Activated naive CD8-positive, alpha-beta T cell treated with anti-CD3 and anti-CD28 coated beads, Interleukin-2, amount 50 U/mL, for 24 hours (primary cell): ENCODE measurements at regions not wholly inside any gene's neighbourhood (a gene's known extent, or its start where the extent isn't known, plus 50 kb on each side); places are given as distances from the start of the nearest gene placed in this dataset.
"Not testable (repeated sequence)": the region's sequence is repeated elsewhere in the genome, so short reads cannot be mapped to it uniquely, and the experiment has no call there.

Experiments
- ATAC-seq: fragments of 150-1000 bp; cut with Tn5 transposase; one replicate; pipeline ENCODE4 v1.10.0; 2021
- DNase-seq: peaks from one replicate; pipeline ENCODE4 v3.0.0; 2021
- H3K27ac Mint-ChIP-seq: one replicate; pipeline ENCODE4 v1.8.0; 2021; ENCODE audit warnings: mild to moderate bottlenecking, mixed read lengths
- H3K27me3 Mint-ChIP-seq: one replicate; pipeline ENCODE4 v1.8.0; 2021; ENCODE audit warnings: mixed read lengths
- H3K36me3 Mint-ChIP-seq: one replicate; pipeline ENCODE4 v1.8.0; 2021; ENCODE audit warnings: low read depth, mixed read lengths
- H3K4me1 Mint-ChIP-seq: one replicate; pipeline ENCODE4 v1.8.0; 2021; ENCODE audit warnings: mixed read lengths
- H3K4me3 Mint-ChIP-seq: one replicate; pipeline ENCODE4 v1.8.0; 2021; ENCODE audit warnings: mild to moderate bottlenecking, moderate library complexity, mixed read lengths
- H3K9me3 Mint-ChIP-seq: one replicate; pipeline ENCODE4 v1.8.0; 2021; ENCODE audit warnings: mixed read lengths

GRCh38 chr22:48070083-48070482, 1307.6 kb downstream of the TBC1D22A start:
- H3K9me3 Mint-ChIP-seq, result no peaks in the 10 kb centered on the region
- H3K4me1 Mint-ChIP-seq, result no peaks in the 10 kb centered on the region
- DNase-seq (no peak), ATAC-seq (no peak)
- peaks cover 14% of the 10 kb centered on the region for H3K27me3 Mint-ChIP-seq
- H3K36me3 Mint-ChIP-seq, result no peaks in the 10 kb centered on the region
- H3K4me3 Mint-ChIP-seq, result no peak overlapping the region
- no peak overlapping the region for H3K27ac Mint-ChIP-seq

GRCh38 chr22:48069256-48069655, 1306.8 kb downstream of the TBC1D22A start:
- Mint-ChIP-seq H3K9me3 (no peaks in the 10 kb centered on the region), H3K27ac (no peak overlapping the region), H3K4me1 (no peaks in the 10 kb centered on the region), H3K36me3 (no peaks in the 10 kb centered on the region), H3K4me3 (no peak overlapping the region), H3K27me3 (peaks cover 9% of the 10 kb centered on the region)
- no peak for ATAC-seq
- no peak for DNase-seq

- no peak for DNase-seq
- Mint-ChIP-seq H3K4me3 (no peak overlapping the region), H3K27ac (no peak overlapping the region), H3K9me3 (no peaks in the 10 kb centered on the region), H3K4me1 (no peaks in the 10 kb centered on the region), H3K27me3 (peaks cover 3% of the 10 kb centered on the region), H3K36me3 (no peaks in the 10 kb centered on the region)
- no peak for ATAC-seq
These were observed 1306.0 kb downstream of the TBC1D22A start for GRCh38 chr22:48068323-48068885.

- Mint-ChIP-seq H3K36me3 (no peaks in the 10 kb centered on the region), H3K4me1 (no peaks in the 10 kb centered on the region), H3K27me3 (no peaks in the 10 kb centered on the region), H3K9me3 (no peaks in the 10 kb centered on the region), H3K27ac (no peak overlapping the region), H3K4me3 (no peak overlapping the region)
- DNase-seq, result no peak
- ATAC-seq, result no peak
These were observed 1303.4 kb downstream of the TBC1D22A start for GRCh38 chr22:48065892-48066291.

GRCh38 chr22:48061726-48062125, 1299.3 kb downstream of the TBC1D22A start:
- peaks cover 15% of the 10 kb centered on the region for H3K27me3 Mint-ChIP-seq
- ATAC-seq (no peak), DNase-seq (no peak)
- H3K27ac Mint-ChIP-seq, result no peak overlapping the region
- no peak overlapping the region for H3K4me3 Mint-ChIP-seq
- H3K9me3 Mint-ChIP-seq, result no peaks in the 10 kb centered on the region
- H3K36me3 Mint-ChIP-seq, result no peaks in the 10 kb centered on the region
- no peaks in the 10 kb centered on the region for H3K4me1 Mint-ChIP-seq

GRCh38 chr22:48060266-48060665, 1297.8 kb downstream of the TBC1D22A start:
- no peak overlapping the region for H3K4me3 Mint-ChIP-seq
- peaks cover 18% of the 10 kb centered on the region for H3K27me3 Mint-ChIP-seq
- ATAC-seq, result no peak
- no peak overlapping the region for H3K27ac Mint-ChIP-seq
- no peaks in the 10 kb centered on the region for H3K9me3 Mint-ChIP-seq
- DNase-seq, result no peak
- H3K36me3 Mint-ChIP-seq, result no peaks in the 10 kb centered on the region
- no peaks in the 10 kb centered on the region for H3K4me1 Mint-ChIP-seq

GRCh38 chr22:48059521-48059920, 1297.1 kb downstream of the TBC1D22A start:
- H3K27me3 Mint-ChIP-seq, result peaks cover 18% of the 10 kb centered on the region
- H3K4me1 Mint-ChIP-seq, H3K36me3 Mint-ChIP-seq, H3K4me3 Mint-ChIP-seq, DNase-seq, H3K27ac Mint-ChIP-seq, H3K9me3 Mint-ChIP-seq, ATAC-seq: not testable (repeated sequence)

- no peaks in the 10 kb centered on the region for H3K36me3 Mint-ChIP-seq
- DNase-seq, result no peak
- no peaks in the 10 kb centered on the region for H3K9me3 Mint-ChIP-seq
- H3K4me1 Mint-ChIP-seq, result no peaks in the 10 kb centered on the region
- H3K27me3 Mint-ChIP-seq, result peaks cover 21% of the 10 kb centered on the region
- no peak overlapping the region for H3K4me3 Mint-ChIP-seq
- ATAC-seq, result no peak
- no peak overlapping the region for H3K27ac Mint-ChIP-seq
These were observed 1294.8 kb downstream of the TBC1D22A start for GRCh38 chr22:48057116-48057835.

- H3K9me3 Mint-ChIP-seq, result no peaks in the 10 kb centered on the region
- no peak overlapping the region for H3K27ac Mint-ChIP-seq
- H3K36me3 Mint-ChIP-seq, result no peaks in the 10 kb centered on the region
- DNase-seq, result no peak
- H3K4me3 Mint-ChIP-seq, result no peak overlapping the region
- no peak for ATAC-seq
- H3K27me3 Mint-ChIP-seq, result peaks cover 21% of the 10 kb centered on the region
- no peaks in the 10 kb centered on the region for H3K4me1 Mint-ChIP-seq
These were observed 1293.4 kb downstream of the TBC1D22A start for GRCh38 chr22:48055827-48056226.

- ATAC-seq, result no peak
- H3K4me1 Mint-ChIP-seq, result no peaks in the 10 kb centered on the region
These were observed 1292.7 kb downstream of the TBC1D22A start for GRCh38 chr22:48055185-48055584.

GRCh38 chr22:48054596-48054995, 1292.1 kb downstream of the TBC1D22A start:
- no peak for DNase-seq
- Mint-ChIP-seq H3K27ac (no peak overlapping the region), H3K4me1 (no peaks in the 10 kb centered on the region), H3K4me3 (no peak overlapping the region), H3K27me3 (peaks cover 21% of the 10 kb centered on the region), H3K9me3 (no peaks in the 10 kb centered on the region), H3K36me3 (no peaks in the 10 kb centered on the region)
- ATAC-seq, result no peak

More at GRCh38 chr22:48055185-48055584, 1292.7 kb downstream of the TBC1D22A start:
- DNase-seq, result no peak
- no peak overlapping the region for H3K4me3 Mint-ChIP-seq
- H3K36me3 Mint-ChIP-seq, result no peaks in the 10 kb centered on the region
- peaks cover 21% of the 10 kb centered on the region for H3K27me3 Mint-ChIP-seq
- no peaks in the 10 kb centered on the region for H3K9me3 Mint-ChIP-seq
- H3K27ac Mint-ChIP-seq, result no peak overlapping the region

- Mint-ChIP-seq H3K27me3 (peaks cover 19% of the 10 kb centered on the region), H3K4me3 (no peak overlapping the region), H3K27ac (no peak overlapping the region), H3K4me1 (no peaks in the 10 kb centered on the region), H3K36me3 (no peaks in the 10 kb centered on the region), H3K9me3 (no peaks in the 10 kb centered on the region)
- ATAC-seq, result no peak
- no peak for DNase-seq
These were observed 1291.5 kb downstream of the TBC1D22A start for GRCh38 chr22:48053973-48054372.

- Mint-ChIP-seq H3K9me3 (no peaks in the 10 kb centered on the region), H3K36me3 (no peaks in the 10 kb centered on the region), H3K4me1 (no peaks in the 10 kb centered on the region), H3K27ac (no peak overlapping the region), H3K4me3 (no peak overlapping the region), H3K27me3 (peaks cover 19% of the 10 kb centered on the region)
- no peak for ATAC-seq
- no peak for DNase-seq
These were observed 1291.0 kb downstream of the TBC1D22A start for GRCh38 chr22:48053486-48053885.

- Mint-ChIP-seq H3K9me3 (no peaks in the 10 kb centered on the region), H3K27ac (no peak overlapping the region), H3K4me3 (no peak overlapping the region)
These were observed 1290.1 kb downstream of the TBC1D22A start for GRCh38 chr22:48052621-48052890.

GRCh38 chr22:48051796-48052620, 1289.6 kb downstream of the TBC1D22A start:
- Mint-ChIP-seq H3K4me1 (no peaks in the 10 kb centered on the region), H3K27ac (no peak overlapping the region), H3K27me3 (peaks cover 9% of the 10 kb centered on the region), H3K36me3 (no peaks in the 10 kb centered on the region), H3K4me3 (no peak overlapping the region), H3K9me3 (no peaks in the 10 kb centered on the region)
- ATAC-seq, result no peak
- DNase-seq, result no peak

More at GRCh38 chr22:48052621-48052890, 1290.1 kb downstream of the TBC1D22A start:
- ATAC-seq (no peak), DNase-seq (no peak)
- Mint-ChIP-seq H3K27me3 (peaks cover 13% of the 10 kb centered on the region), H3K36me3 (no peaks in the 10 kb centered on the region), H3K4me1 (no peaks in the 10 kb centered on the region)
